HEK293T (cell line): ENCODE measurements at regions not wholly inside any gene's neighbourhood (a gene's known extent, or its start where the extent isn't known, plus 50 kb on each side); places are given as distances from the start of the nearest gene placed in this dataset.
"Not testable (repeated sequence)": the region's sequence is repeated elsewhere in the genome, so short reads cannot be mapped to it uniquely, and the experiment has no call there.

ENCODE experiments used
- HDGF ChIP-seq: fragments of 450-650 bp; IDR thresholded peaks from 2 replicates; pipeline ENCODE4 v1.6.1; 2017; ENCODE audit warnings: antibody characterized with exemption, borderline replicate concordance
- LEF1 ChIP-seq: fragments of 450-650 bp; IDR thresholded peaks from 2 replicates; pipeline ENCODE4 v1.6.1; 2017; ENCODE audit warnings: mild to moderate bottlenecking, borderline replicate concordance
- SP1 ChIP-seq: fragments of 450-650 bp; IDR thresholded peaks from 2 replicates; pipeline ENCODE4 v1.6.1; 2017

DNA sequence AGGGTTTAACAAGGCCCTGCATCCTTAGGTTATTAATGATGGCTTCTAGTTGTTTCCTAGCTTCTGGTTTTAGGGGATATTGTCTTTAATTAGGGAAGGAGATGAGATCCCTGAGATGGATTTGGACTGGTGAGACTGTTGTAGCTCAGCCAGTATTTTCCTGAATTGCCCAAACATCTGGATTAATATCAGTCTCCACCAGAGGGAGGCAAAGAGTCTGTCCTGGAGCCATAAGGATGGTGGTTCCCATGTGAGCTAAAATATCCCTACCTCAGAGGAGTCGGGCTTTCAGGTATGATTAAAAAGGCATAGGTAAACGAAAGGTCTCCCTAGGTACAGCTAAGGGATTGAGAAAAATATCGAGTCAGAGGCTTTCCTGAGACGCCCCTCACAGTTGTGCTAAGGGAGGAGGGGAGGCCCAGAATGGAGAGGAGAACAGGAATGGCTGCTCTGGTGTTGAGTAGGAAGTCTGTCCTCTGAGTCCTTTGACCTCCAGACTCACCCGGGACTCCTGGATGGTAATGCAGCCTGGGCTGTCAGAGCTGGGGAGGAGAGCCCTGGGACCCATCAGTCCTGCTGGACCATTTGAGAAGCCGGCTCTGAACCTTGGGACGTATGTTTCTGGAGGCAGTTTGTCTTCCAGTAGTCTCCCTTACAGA is 130.3 kb upstream of the PLGLB1 start:
- TF ChIP-seq SP1, LEF1, HDGF: not testable (repeated sequence)
